ENCODE measurements at regions not wholly inside any gene's neighbourhood (a gene's known extent, or its start where the extent isn't known, plus 50 kb on each side); places are given as distances from the start of the nearest gene placed in this dataset.
"Not testable (repeated sequence)": the region's sequence is repeated elsewhere in the genome, so short reads cannot be mapped to it uniquely, and the experiment has no call there.

GRCh38 chr11:96882622-96883021 lies 492.8 kb downstream of the JRKL start:
- not testable (repeated sequence) for TF ChIP-seq ZFX (CRISPR knock-in tag; IDR thresholded peaks at IDR 0.05); NFE2 (IDR thresholded peaks at IDR 0.05; ENCODE audit: low read depth); SP1 (CRISPR knock-in tag; IDR thresholded peaks at IDR 0.05); RNF2 (IDR thresholded peaks at IDR 0.05); MYNN (IDR thresholded peaks at IDR 0.05); MYNN (CRISPR knock-in tag; IDR thresholded peaks at IDR 0.05); CHD2 (IDR thresholded peaks at IDR 0.05; ENCODE audit: low read depth, low read length)
- TF ChIP-seq, protein P1, sequence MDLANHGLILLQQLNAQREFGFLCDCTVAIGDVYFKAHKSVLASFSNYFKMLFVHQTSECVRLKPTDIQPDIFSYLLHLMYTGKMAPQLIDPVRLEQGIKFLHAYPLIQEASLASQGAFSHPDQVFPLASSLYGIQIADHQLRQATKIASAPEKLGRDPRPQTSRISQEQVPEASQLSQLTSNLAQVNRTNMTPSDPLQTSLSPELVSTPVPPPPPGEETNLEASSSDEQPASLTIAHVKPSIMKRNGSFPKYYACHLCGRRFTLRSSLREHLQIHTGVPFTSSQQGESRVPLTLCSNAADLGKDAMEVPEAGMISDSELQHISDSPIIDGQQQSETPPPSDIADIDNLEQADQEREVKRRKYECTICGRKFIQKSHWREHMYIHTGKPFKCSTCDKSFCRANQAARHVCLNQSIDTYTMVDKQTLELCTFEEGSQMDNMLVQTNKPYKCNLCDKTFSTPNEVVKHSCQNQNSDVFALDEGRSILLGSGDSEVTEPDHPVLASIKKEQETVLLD (IDR thresholded peaks at IDR 0.05), result not testable (repeated sequence)
- TF ChIP-seq, protein P2, sequence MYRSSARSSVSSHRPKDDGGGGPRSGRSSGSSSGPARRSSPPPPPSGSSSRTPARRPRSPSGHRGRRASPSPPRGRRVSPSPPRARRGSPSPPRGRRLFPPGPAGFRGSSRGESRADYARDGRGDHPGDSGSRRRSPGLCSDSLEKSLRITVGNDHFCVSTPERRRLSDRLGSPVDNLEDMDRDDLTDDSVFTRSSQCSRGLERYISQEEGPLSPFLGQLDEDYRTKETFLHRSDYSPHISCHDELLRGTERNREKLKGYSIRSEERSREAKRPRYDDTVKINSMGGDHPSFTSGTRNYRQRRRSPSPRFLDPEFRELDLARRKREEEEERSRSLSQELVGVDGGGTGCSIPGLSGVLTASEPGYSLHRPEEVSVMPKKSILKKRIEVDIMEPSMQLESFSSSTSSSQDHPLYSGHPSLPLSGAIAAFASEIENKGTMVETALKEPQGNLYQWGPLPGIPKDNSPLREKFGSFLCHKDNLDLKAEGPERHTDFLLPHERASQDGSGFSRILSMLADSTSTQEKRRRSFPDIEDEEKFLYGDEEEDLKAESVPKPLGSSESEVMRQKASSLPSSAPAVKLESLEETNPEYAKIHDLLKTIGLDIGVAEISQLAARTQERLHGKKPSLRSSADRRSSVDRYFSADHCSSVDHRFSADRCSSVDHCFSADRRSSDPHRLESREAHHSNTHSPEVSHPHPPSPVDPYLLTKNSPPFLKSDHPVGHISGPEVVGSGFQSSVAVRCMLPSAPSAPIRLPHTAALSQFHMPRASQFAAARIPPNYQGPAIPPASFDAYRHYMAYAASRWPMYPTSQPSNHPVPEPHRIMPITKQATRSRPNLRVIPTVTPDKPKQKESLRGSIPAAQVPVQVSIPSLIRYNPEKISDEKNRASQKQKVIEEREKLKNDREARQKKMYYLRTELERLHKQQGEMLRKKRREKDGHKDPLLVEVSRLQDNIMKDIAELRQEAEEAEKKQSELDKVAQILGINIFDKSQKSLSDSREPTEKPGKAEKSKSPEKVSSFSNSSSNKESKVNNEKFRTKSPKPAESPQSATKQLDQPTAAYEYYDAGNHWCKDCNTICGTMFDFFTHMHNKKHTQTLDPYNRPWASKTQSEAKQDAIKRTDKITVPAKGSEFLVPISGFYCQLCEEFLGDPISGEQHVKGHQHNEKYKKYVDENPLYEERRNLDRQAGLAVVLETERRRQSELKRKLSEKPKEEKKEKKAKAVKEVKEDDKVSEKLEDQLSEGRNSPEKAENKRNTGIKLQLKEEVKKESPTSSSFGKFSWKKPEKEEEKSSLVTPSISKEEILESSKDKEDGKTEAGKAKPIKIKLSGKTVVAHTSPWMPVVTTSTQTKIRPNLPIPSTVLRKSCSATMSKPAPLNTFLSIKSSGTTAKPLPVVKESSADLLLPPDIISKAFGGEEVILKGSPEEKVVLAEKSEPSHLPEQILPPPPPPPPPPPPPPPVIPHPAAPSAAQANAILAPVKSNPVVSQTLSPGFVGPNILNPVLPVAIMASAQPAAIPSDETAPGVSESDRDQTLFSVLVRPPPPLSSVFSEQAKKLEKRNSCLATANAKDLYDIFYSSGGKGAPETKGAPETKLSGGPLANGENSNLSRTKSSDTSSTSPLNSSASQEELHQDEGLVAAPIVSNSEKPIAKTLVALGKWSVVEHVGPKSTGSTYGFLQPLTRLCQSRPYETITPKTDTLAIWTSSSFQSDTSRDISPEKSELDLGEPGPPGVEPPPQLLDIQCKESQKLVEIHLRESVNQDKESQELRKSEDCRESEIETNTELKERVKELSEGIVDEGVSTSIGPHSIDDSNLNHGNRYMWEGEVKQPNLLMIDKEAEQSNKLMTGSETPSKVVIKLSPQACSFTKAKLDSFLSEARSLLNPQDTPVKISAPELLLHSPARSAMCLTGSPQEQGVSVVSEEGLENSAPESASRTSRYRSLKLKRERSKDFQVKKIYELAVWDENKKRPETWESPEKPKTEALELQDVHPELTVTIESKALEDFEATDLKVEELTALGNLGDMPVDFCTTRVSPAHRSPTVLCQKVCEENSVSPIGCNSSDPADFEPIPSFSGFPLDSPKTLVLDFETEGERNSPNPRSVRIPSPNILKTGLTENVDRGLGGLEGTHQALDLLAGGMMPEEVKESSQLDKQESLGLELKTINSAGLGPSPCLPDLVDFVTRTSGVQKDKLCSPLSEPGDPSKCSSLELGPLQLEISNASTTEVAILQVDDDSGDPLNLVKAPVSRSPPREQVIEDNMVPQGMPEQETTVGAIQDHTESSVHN (IDR thresholded peaks at IDR 0.05; ENCODE audit: borderline replicate concordance in 1 of 2, low read depth in 1 of 2), result not testable (repeated sequence)

Measured in K562 (cell line).